HG03135 (cell line): ENCODE measurements at regions not wholly inside any gene's neighbourhood (a gene's known extent, or its start where the extent isn't known, plus 50 kb on each side); places are given as distances from the start of the nearest gene placed in this dataset.

Experiments used
- ATAC-seq: cut with Tn5 transposase; IDR thresholded peaks from one replicate; pipeline ENCODE4 v1.9.1; 2021; ENCODE audit warnings: mild to moderate bottlenecking, moderate library complexity; ENCODE audit not compliant: unreplicated experiment

DNA sequence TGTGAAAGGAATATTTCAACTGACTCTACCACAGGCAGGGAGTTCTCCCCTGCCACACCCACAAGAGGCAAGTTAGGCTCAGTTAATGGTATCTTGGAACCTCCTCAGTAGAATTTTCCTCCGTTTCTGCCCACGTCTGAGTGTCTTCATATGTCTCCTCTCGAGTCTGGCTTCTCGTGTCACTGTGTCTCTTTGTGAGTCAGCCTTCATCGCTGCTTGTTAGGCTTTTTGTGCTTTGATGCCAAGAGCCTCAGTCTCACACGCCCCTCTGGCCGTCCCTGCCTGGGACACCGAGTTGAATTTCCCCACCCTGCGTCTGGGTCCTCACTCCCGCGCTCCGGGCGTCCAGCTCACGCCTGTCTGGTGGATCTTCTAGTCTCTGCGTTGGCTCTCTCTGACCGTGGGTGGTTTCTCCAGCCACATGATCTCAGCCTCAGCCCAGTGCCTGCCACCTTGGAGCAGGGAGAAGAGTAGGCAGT lies 125.7 kb upstream of the GADD45A start:
- no peak for ATAC-seq

DNA sequence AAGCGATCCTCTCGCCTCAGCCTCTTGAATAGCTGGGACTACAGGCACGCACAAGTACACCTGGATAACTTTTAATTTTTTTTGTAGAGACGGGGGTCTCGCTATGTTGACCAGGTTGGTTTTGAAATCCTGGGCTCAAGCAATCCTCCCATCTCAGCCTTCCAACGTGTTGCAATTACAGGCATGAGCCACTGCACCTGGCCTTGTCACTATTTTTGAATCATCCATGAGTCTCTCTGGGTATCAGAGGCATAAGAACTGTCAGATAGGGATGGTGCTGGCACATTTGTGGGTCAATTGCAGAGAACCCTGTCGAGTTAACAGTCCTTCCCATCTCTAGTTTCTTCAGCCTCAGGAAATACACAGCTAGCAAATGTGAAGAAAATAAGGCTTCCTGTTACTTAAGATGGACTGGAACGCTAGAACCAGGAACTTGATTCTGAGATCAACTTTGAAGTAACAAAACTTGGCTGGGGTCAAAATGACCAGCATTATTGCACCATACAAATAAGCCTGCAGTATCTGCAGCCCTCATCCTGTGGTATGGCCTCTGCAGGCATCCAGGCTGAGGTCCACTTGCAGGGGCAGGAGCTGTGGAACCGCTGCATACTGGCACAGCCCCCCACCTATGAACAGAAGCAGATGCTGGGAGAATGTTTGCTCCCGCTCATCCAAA lies 124.3 kb upstream of the GADD45A start:
- ATAC-seq = no peak

DNA sequence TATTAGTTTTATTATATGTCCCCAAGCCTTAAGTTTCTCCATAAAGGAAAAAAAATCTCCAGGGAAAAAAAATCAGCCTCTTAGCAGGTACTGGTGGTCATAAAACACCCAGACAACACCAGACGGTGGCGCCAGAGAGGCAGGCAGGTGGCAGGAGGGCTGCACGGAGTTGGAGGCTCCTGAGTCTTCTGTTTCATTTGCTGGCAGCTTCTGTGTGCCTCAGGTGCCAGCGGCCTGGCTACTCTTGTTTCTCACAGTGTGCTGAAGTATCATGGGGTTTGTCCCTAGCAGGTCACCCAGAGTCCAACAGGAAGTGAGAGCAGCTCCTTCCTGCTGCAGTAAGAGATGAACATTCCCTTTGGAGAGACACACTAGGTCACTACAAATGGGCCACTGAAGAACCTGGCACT lies 123.3 kb upstream of the GADD45A start:
- ATAC-seq = peak; percentile 88

DNA sequence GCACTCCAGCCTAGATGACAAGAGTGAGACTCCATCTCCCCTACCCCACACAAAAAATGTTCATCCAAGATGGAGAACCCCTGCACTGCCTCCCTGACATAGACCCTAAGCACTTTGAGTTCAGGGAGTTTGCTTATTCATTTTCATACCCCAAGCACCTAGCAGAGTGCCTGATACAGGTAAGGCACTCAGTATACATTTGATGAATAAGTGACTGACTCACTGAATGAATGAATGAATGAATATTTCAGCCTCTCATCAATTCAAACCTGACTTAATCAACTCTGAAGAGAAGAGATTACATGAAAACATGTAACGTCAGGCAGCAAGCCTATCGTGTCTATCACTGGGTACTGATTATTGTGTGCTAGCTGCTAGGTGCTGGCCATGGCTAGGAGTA lies 121.3 kb upstream of the GADD45A start:
- no peak for ATAC-seq

DNA sequence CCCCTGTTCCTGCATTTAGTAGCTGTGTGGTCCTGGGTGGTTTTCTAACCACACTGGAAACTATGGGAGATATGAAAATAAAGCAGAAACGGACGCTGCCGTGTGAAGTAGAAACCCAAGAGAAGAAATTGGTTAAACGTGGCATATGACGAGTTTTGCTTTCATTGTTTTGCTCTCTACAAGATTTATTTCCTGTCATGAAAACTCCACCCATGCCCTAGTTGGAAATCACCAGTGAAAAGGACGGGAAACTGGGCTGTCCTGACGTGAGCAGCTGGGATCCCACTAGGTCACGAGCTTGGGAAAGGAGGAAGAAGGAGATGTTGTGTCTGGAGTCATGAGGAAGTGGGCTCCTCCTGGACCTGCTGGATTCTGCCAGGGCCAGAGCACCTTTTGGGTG lies 120.8 kb upstream of the GADD45A start:
- no peak for ATAC-seq

DNA sequence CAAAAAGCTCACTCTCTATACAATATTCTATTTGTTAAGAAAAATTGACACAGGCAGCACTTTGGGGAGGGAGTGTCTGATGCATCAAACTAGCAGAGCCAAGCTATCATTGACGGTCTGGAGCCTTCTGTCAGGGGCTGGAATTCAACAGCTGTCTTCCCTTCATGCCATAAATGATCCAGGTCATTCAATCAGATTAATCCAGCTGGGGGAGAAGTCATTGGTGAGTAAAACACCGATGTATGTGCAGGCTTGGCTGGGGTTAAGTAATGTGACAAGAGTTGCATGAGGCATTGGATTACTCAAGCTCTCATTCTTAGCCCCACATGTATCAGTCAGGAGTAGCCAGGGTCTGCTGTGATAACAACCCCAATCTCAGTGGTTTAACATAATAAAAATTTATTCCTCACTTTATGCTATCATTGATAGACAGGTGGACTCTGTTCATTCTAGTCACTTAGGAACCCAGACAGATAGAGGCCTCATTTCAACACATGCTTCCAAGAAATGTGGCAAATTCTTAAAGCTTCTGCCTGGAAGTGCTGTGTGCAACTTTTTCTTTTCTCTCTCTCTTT lies 118.1 kb upstream of the GADD45A start:
- no peak for ATAC-seq

DNA sequence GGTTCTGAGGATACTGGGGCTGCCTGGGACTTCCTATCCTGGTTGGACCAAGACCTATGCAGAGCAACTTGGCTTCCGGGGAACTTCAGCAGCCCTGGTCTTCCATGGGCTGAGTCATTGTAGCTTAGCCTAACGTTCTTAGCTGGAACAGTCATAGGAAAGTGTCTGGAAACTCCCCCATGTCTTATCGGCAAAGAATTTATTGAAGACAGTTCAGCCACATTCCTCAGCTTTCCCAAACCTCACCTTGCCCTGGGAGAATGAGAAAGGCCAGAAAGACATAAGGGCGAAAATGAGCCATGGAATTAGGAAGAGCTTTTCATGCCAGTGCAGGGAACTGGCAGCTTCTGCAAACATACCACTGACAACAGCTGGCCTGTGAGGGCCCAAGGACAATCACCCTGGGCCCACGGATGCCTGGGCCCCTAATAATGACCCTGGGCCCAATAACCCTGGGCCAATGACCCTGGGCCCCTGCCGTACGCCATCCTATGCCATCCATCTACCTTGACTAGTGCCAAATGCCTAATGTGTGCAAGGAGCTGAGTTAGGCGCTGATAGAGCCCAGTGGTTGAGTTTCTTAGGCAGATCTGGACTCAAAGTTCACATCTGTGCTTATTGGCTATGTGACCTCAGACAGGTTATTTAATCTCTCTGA lies 114.4 kb upstream of the GADD45A start:
- ATAC-seq = no peak

DNA sequence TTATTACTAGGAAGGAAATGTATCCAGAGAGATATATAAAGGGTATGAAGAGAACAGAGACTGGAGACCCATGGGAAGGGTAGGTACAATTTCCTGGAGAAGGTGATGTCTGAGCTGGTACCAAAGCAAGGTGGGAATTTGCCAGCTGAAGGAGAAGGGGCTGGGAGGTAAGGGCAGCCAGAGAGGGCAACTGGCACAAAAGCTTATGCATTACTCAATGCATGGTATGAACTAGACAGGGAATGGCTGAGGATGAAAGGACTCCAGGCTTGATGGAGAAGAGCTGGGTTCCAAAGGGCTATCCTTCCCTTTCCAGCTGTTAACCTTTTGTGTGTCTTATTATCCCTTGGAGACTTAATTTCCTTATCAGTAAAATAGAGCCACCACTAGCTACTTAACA lies 113.6 kb upstream of the GADD45A start:
- no peak for ATAC-seq

DNA sequence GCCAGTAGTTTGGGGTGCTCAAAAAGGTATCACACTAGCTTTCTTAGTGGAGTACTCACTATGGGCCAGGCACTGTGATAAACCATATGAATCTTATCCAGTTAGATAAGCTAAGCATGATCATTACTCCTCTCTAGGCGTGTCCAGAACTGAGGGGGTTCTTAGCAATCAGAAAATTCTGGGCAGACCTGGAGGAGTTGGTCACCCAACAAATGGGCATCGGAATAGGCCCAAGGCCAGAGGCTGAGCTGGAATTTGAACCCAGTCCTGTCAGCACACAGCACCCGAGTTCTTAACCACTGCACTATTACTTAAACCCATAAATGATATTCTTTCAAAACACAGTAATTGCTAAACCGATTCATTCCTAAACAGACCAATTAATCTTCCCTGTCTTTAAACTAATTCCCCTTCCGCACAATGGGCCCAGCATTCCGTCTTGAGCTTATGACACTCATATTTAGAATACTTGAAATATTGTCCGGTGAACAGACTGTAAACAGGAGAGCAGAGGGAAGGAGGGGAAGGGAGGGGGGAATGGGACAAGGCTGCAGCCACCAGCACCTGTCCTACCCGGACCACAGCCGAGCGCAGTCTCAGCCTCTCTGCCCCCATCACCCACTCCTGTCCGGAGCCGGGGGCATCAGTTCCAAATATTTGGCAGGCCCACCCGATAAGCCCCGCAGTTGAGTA lies 113.0 kb upstream of the GADD45A start:
- ATAC-seq = no peak

DNA sequence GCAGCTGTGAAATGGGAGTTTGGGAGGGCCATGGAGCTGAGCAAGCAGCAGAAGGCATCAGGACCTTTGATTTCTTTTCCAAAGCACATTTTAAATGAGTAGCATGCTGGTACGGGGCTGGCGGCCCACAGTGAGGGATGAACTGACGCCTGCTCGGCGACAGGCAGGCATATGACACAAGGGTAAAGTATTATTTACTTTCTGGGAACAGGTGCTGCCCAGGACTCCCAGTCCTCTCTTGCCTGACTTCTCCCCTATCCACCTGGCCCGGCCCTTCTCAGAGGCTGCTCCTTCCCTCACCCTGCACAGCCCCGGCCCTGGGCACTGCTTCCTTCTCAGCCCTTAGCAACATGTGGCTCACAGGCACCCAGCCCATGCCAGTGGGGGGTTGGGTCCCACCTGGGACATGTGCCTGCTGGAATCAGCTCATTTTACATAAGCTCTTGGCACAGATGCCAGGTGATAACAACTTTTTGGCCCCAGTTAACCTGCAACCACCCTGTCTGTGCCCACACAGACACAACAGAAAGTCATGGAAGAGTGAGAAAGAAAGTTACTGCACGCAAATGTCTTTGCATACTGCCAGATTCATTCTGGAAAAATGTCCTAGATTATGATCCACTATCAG lies 112.3 kb upstream of the GADD45A start:
- no peak for ATAC-seq

DNA sequence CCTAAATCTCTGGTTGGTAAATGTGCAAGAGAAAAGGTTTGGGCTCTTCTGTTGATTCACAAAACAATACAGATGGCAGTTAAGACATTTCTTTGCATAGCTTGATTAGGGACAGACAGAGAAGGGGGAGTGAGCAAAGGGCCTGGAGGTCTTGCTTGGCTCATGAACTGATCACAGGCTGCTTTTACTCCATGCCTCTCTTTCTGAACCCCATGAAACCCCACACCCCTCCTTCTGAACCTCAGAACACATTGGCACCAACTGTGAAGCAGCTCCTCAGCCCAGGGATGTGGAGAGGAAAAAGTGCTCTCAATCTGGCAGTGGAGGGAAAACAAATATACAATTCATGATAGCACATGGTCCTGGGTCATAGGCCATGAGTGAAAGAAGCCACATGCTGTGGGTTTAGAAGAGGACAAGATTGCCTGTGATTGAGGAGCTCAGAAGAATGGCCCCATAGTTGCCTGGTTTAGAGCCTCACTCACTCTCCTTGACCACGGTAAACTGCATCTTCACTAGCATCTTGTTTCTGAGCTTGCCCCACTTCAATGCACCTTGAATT lies 111.6 kb upstream of the GADD45A start:
- ATAC-seq = no peak

DNA sequence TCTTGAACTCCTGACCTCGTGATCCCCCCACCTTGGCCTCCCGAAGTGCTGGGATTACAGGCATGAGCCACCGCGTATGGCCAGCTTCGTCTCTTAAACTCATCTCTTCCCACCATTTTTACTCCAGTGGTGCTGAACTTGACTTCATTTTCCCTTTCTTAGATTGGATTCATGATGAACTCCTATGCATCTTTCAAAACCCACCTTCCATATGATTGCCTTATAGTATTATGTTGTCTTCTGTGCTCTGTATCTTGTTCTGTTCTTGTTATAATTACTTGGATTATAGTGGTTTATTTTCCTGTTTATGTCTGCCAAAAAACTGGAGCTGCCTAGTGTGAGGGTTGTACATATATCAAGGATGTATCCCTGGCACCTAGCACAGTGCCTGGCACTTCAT lies 110.8 kb upstream of the GADD45A start:
- ATAC-seq = no peak

DNA sequence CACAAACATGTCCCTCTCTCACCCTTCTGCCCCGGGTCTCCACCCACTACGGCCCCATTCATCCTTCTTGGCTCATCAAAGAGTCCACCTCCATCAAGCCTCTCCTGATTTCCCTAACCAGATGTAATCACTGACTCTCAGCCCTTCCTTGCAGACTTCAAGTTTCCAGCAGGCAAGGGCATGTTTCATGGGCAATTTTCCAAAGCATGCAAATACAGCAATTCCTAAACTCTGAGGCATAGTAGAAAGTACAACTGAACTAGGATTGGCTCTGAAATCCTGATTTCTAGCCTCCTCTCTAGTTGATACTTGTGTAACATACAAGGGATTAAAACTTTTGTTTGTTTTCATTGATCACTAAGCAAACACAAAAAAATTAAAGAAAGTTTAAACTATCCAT lies 109.1 kb upstream of the GADD45A start:
- ATAC-seq = no peak

DNA sequence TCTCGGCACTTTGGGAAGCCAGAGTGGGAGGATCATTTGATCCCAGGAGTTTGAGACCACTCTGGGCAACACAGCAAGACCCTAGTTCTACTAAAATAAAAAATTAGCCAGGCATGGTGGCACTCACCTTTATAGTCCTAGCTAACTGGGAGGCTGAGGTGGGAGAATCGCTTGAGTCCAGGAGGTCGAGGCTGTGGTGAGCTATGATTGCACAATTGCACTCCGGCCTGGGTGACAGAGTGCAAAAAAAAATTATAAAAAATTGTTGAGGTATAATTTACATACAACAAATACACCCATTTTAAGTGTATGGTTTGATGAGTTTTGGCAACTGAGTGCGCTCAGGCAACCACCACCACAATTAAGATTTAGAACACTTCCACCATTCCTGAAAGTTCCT lies 108.5 kb upstream of the GADD45A start:
- ATAC-seq = no peak

DNA sequence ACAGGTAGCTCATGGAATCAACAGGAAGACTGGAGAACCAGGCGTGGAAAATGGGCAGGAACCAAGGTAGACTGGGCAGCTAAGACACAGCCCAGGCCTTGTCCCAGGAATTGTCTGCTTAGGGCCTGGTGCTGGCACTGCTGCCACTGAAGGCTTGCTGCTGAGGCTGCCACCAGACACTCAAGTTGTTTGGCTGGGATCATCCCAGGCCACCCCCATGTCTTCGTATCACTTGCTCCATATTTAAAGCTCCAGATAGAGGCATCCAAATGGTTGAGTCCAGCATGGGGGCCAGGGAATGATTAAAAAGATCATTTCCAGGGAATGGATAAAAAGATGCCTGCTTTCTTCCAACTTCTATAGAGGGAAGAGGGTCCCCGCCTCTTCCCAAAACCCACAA lies 107.4 kb upstream of the GADD45A start:
- ATAC-seq = no peak

DNA sequence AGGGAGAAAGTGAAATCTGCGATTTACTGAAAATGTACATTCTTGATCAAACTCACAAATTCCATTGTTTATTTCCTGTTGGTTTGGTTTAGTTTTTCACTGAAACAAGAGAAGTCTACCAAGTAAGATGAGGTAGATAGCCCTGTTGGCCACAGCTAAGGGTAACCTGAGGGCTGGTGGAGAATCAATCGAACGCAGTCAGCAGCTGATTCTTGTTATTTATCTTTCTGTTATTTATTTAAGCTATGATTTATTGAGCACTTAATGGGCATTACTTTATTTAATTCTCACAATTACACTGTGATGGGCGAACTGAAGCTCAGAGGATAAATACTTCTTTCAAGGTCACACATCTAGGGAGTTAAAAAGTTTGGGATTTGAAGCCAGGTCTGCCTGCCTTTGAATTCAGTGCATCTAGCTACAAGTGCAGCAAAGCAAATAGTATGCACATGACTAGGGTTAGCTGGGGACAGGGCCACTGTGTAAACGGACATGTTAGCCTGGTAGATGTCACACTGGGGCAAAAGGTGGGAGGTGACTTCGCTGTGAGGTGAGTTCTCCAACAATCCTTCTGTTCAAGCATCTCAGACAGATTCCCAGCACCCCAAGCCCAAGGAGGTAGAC lies 106.5 kb upstream of the GADD45A start:
- no peak for ATAC-seq

DNA sequence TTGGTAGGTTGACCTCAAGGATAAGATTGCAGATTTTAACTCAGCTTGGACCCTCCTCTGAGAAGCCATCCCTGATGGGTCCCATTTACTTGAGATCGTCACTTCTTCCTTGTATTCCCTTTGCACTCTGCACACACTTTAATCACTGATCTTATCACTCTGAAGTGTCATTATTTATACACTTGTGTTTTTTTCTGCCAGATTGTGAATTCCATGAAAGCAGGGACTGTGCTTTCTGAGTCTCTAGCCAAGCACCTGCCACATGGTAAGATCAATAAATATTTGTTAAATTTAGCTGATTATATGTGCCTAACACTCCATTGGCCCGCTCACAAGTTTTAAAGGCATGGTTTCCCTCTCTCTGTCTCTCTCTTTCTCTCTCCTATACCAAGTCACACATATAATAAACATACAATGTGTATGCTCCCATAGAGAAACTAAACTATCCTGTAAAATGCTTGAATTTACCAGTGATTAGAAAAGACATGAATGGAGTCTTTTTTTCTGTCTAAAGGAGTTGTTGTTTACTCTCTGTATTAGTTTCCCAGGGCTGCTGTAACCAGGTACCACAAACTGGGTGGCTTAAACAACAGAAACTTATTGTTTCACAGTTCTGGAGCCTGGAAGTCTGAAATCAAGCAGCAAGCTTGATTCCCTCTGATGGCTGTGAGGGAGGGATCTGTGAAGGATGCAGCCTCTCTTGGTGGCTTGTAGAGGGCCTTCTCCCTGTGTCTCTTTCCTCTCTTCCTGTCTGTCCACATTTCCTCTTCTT lies 105.2 kb upstream of the GADD45A start:
- no peak for ATAC-seq

DNA sequence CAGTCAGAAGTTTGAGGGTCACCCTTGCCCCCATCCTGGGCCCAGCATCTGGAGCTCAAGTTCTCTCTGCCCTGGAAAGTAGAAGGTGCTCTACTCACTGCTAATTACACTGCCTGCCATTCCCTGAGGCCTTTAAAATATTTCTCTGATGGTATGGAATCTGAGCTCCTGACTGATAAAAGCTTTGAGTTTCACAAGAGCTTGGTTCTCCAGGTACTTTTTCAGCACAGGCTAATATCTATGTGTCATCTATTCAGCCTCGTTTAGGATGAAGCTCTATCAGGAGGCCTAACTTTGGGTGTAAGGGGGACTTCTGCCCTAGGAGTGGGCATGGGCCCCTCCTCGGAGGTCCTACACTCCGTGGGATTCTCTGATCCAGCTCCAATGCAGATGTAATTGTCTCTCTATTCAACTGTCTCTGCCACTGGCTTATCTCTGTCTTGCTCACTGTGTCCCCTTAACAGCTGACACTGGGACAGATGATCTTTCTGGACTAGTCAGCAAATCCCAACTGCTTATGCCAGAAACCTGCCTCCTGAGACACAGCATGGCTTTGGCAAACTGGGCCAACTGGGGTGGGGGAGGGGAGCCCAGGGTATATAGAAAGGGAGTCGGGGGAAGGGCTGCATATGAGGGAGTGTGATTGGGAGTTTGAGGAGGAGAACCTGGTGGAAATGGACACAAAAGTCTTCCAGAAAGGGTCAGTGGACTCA lies 104.2 kb upstream of the GADD45A start:
- ATAC-seq = no peak
